HepG2 (cell line): ENCODE measurements at regions not wholly inside any gene's neighbourhood (a gene's known extent, or its start where the extent isn't known, plus 50 kb on each side); places are given as distances from the start of the nearest gene placed in this dataset.

Experiments
- AGO2 ChIP-seq: fragments of 200-400 bp; formaldehyde crosslinking; optimal IDR thresholded peaks from 2 replicates; pipeline ENCODE3; 2017; ENCODE audit warnings: mild to moderate bottlenecking, low read depth, low read length, moderate library complexity
- ATF7-NPFF ChIP-seq: sonication (generic); formaldehyde crosslinking; IDR thresholded peaks from 2 replicates; pipeline ENCODE4 v1.8.1; 2023; ENCODE audit warnings: mild to moderate bottlenecking, low read depth, missing genetic modification reagents, moderate library complexity
- GABPB1 ChIP-seq: IDR thresholded peaks from 2 replicates; pipeline ENCODE4 v1.6.1; 2016; ENCODE audit warnings: mild to moderate bottlenecking, missing genetic modification reagents, moderate library complexity, missing compliant biosample characterization
- IKZF4 ChIP-seq: sonication (generic); formaldehyde crosslinking; IDR thresholded peaks from 2 replicates; pipeline ENCODE4 v1.5.1; 2020; ENCODE audit warnings: borderline replicate concordance, mild to moderate bottlenecking, low read depth, missing genetic modification reagents; ENCODE audit errors: not compliant biosample characterization
- ISX ChIP-seq: sonication (generic); formaldehyde crosslinking; conservative IDR thresholded peaks from 2 replicates; pipeline ENCODE4 v1.5.0; 2020; ENCODE audit warnings: missing genetic modification reagents
- KDM3A ChIP-seq: IDR thresholded peaks from 2 replicates; pipeline ENCODE4 v1.6.1; 2018; ENCODE audit warnings: low read depth, missing compliant biosample characterization
- MATR3 ChIP-seq: sonication (generic); formaldehyde crosslinking; IDR thresholded peaks from 2 replicates; pipeline ENCODE4 v1.4.0; 2020; ENCODE audit warnings: missing genetic modification reagents
- MXD4 ChIP-seq: IDR thresholded peaks from 2 replicates; pipeline ENCODE4 v1.6.1; 2016; ENCODE audit warnings: mild to moderate bottlenecking, missing biosample characterization, missing genetic modification reagents
- NR2F1 ChIP-seq, 2 experiments: fragments of 450-650 bp in 1 of 2; formaldehyde crosslinking in 1 of 2; IDR thresholded peaks; 2 replicates each; pipeline versions ENCODE4 v1.5.0 to v1.6.1; 2016 to 2020; ENCODE audit warnings: mild to moderate bottlenecking in 1 of 2, missing compliant biosample characterization in 1 of 2, missing genetic modification reagents in 1 of 2, moderate library complexity in 1 of 2
- NR3C1 ChIP-seq: sonication (generic); formaldehyde crosslinking; IDR thresholded peaks from 2 replicates; pipeline ENCODE4 v1.4.0; 2020; ENCODE audit warnings: missing genetic modification reagents
- PPARG ChIP-seq: conservative IDR thresholded peaks from 2 replicates; pipeline ENCODE4 v1.6.1; 2016; ENCODE audit warnings: missing biosample characterization, missing genetic modification reagents
- PRPF4 ChIP-seq: fragments of 200-400 bp; formaldehyde crosslinking; IDR thresholded peaks from 2 replicates; pipeline ENCODE4 v1.6.1; 2016; ENCODE audit warnings: low read length, low read depth; ENCODE audit not compliant: poor library complexity, severe bottlenecking
- RARA ChIP-seq: IDR thresholded peaks from 2 replicates; pipeline ENCODE4 v1.6.1; 2016; ENCODE audit warnings: missing genetic modification reagents, missing compliant biosample characterization
- TBL1XR1 ChIP-seq: fragments of 150-350 bp; IDR thresholded peaks from 2 replicates; pipeline ENCODE4 v1.6.1; 2014; ENCODE audit warnings: borderline replicate concordance, low read length; ENCODE audit not compliant: partially characterized antibody
- ZNF30 ChIP-seq: sonication (generic); formaldehyde crosslinking; IDR thresholded peaks from 2 replicates; pipeline ENCODE4 v1.5.0; 2020; ENCODE audit warnings: mild to moderate bottlenecking, missing genetic modification reagents
- ZNF552 ChIP-seq: sonication (generic); formaldehyde crosslinking; IDR thresholded peaks from 2 replicates; pipeline ENCODE4 v1.9.0; 2022; ENCODE audit warnings: missing genetic modification reagents, mild to moderate bottlenecking, borderline replicate concordance
- TF ChIP-seq, protein P1 (sequence below): sonication (generic); formaldehyde crosslinking; IDR thresholded peaks from 2 replicates; pipeline ENCODE4 v1.4.0; 2020; ENCODE audit warnings: missing genetic modification reagents; ENCODE audit errors: not compliant biosample characterization
- TF ChIP-seq, protein P2 (sequence below), 2 experiments: sonication (generic) in 1 of 2; formaldehyde crosslinking in 1 of 2; IDR thresholded peaks; 2 replicates each; pipeline versions ENCODE4 v1.4.0 to v1.6.1; 2018 to 2020; ENCODE audit warnings: missing genetic modification reagents in 2 of 2, borderline replicate concordance in 1 of 2, low read depth in 1 of 2, mild to moderate bottlenecking in 1 of 2, missing biosample characterization in 1 of 2
- TF ChIP-seq, protein P3 (sequence below): sonication (generic); formaldehyde crosslinking; IDR thresholded peaks from 2 replicates; pipeline ENCODE4 v1.4.0; 2020; ENCODE audit warnings: mild to moderate bottlenecking, missing genetic modification reagents, borderline replicate concordance
- TF ChIP-seq, protein P4 (sequence below): sonication (generic); formaldehyde crosslinking; conservative IDR thresholded peaks from 2 replicates; pipeline ENCODE4 v1.4.0; 2020; ENCODE audit warnings: missing genetic modification reagents
- TF ChIP-seq, protein P5 (sequence below): sonication (generic); formaldehyde crosslinking; IDR thresholded peaks from 2 replicates; pipeline ENCODE4 v1.4.0; 2020; ENCODE audit warnings: missing genetic modification reagents
- TF ChIP-seq, protein P6 (sequence below): sonication (generic); formaldehyde crosslinking; IDR thresholded peaks from 2 replicates; pipeline ENCODE4 v1.8.0; 2022; ENCODE audit warnings: missing genetic modification reagents, mild to moderate bottlenecking, borderline replicate concordance

DNA sequence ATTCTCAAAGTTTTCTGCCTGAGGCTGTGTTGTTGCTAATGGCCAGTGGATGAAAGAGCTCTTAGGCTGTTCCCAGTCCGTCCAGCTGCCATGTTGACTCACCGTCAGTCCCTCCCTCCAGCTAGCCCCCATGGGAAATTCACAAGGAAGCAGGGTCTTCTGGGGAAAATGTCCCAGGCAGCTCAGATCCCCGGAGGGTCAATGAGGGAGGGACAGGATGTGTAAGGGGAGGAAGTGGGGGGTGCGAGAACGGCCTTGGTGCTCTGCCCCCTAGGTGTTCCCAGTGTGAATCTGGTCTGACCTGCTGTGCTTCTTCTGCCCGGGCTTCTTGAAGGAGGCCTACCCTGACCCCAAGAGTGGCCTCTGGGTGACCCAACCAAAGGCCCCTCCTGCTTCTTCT lies 65.9 kb downstream of the CEBPB start (continued):
- no peak for TF ChIP-seq PRPF4
- TF ChIP-seq, protein P1, sequence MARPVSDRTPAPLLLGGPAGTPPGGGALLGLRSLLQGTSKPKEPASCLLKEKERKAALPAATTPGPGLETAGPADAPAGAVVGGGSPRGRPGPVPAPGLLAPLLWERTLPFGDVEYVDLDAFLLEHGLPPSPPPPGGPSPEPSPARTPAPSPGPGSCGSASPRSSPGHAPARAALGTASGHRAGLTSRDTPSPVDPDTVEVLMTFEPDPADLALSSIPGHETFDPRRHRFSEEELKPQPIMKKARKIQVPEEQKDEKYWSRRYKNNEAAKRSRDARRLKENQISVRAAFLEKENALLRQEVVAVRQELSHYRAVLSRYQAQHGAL (CRISPR knock-in tag), result no peak
- no peak for TF ChIP-seq IKZF4 (CRISPR knock-in tag)
- peak; percentile 16; the same call in 1 of the 2 replicates for TF ChIP-seq RARA (CRISPR knock-in tag)
- TF ChIP-seq, protein P2, sequence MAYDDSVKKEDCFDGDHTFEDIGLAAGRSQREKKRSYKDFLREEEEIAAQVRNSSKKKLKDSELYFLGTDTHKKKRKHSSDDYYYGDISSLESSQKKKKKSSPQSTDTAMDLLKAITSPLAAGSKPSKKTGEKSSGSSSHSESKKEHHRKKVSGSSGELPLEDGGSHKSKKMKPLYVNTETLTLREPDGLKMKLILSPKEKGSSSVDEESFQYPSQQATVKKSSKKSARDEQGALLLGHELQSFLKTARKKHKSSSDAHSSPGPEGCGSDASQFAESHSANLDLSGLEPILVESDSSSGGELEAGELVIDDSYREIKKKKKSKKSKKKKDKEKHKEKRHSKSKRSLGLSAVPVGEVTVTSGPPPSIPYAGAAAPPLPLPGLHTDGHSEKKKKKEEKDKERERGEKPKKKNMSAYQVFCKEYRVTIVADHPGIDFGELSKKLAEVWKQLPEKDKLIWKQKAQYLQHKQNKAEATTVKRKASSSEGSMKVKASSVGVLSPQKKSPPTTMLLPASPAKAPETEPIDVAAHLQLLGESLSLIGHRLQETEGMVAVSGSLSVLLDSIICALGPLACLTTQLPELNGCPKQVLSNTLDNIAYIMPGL (CRISPR knock-in tag; IDR thresholded peaks at IDR 0.05; ENCODE audit: borderline replicate concordance in 1 of 2, low read depth in 1 of 2), result 0 out of 4 replicates have a peak, but pooled peaks of 1 of the 2 experiments have one; percentile 36
- TF ChIP-seq ZNF552 (CRISPR knock-in tag), result no peak
- TF ChIP-seq NR2F1 (CRISPR knock-in tag; IDR thresholded peaks at IDR 0.05), result no peak
- TF ChIP-seq, protein P3, sequence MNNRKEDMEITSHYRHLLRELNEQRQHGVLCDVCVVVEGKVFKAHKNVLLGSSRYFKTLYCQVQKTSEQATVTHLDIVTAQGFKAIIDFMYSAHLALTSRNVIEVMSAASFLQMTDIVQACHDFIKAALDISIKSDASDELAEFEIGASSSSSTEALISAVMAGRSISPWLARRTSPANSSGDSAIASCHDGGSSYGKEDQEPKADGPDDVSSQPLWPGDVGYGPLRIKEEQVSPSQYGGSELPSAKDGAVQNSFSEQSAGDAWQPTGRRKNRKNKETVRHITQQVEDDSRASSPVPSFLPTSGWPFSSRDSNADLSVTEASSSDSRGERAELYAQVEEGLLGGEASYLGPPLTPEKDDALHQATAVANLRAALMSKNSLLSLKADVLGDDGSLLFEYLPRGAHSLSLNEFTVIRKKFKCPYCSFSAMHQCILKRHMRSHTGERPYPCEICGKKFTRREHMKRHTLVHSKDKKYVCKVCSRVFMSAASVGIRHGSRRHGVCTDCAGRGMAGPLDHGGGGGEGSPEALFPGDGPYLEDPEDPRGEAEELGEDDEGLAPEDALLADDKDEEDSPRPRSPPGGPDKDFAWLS (CRISPR knock-in tag), result no peak
- no peak; the same call in 1 of the 2 replicates for TF ChIP-seq GABPB1 (CRISPR knock-in tag)
- no peak for TF ChIP-seq ISX (CRISPR knock-in tag)
- TF ChIP-seq MATR3 (CRISPR knock-in tag), result no peak
- TF ChIP-seq, protein P4, sequence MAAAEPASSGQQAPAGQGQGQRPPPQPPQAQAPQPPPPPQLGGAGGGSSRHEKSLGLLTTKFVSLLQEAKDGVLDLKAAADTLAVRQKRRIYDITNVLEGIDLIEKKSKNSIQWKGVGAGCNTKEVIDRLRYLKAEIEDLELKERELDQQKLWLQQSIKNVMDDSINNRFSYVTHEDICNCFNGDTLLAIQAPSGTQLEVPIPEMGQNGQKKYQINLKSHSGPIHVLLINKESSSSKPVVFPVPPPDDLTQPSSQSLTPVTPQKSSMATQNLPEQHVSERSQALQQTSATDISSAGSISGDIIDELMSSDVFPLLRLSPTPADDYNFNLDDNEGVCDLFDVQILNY, result no peak
- TF ChIP-seq, protein P5, sequence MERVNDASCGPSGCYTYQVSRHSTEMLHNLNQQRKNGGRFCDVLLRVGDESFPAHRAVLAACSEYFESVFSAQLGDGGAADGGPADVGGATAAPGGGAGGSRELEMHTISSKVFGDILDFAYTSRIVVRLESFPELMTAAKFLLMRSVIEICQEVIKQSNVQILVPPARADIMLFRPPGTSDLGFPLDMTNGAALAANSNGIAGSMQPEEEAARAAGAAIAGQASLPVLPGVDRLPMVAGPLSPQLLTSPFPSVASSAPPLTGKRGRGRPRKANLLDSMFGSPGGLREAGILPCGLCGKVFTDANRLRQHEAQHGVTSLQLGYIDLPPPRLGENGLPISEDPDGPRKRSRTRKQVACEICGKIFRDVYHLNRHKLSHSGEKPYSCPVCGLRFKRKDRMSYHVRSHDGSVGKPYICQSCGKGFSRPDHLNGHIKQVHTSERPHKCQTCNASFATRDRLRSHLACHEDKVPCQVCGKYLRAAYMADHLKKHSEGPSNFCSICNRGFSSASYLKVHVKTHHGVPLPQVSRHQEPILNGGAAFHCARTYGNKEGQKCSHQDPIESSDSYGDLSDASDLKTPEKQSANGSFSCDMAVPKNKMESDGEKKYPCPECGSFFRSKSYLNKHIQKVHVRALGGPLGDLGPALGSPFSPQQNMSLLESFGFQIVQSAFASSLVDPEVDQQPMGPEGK (CRISPR knock-in tag), result peak; percentile 72
- TF ChIP-seq ATF7-NPFF, result no peak
- TF ChIP-seq AGO2, result no peak
- no peak for TF ChIP-seq ZNF30 (CRISPR knock-in tag)
- TF ChIP-seq PPARG, result no peak
- no peak for TF ChIP-seq KDM3A (CRISPR knock-in tag)
- no peak for TF ChIP-seq TBL1XR1
- no peak for TF ChIP-seq MXD4 (CRISPR knock-in tag)
- TF ChIP-seq, protein P6, sequence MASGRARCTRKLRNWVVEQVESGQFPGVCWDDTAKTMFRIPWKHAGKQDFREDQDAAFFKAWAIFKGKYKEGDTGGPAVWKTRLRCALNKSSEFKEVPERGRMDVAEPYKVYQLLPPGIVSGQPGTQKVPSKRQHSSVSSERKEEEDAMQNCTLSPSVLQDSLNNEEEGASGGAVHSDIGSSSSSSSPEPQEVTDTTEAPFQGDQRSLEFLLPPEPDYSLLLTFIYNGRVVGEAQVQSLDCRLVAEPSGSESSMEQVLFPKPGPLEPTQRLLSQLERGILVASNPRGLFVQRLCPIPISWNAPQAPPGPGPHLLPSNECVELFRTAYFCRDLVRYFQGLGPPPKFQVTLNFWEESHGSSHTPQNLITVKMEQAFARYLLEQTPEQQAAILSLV, result peak; percentile 59; the same call in 1 of the 2 replicates
- no peak for TF ChIP-seq NR3C1
